HG02623 (cell line): ENCODE measurements at regions not wholly inside any gene's neighbourhood (a gene's known extent, or its start where the extent isn't known, plus 50 kb on each side); places are given as distances from the start of the nearest gene placed in this dataset.

Experiments used
- ATAC-seq: cut with Tn5 transposase; IDR thresholded peaks from one replicate; pipeline ENCODE4 v1.9.1; 2021; ENCODE audit warnings: moderate library complexity; ENCODE audit not compliant: unreplicated experiment

DNA sequence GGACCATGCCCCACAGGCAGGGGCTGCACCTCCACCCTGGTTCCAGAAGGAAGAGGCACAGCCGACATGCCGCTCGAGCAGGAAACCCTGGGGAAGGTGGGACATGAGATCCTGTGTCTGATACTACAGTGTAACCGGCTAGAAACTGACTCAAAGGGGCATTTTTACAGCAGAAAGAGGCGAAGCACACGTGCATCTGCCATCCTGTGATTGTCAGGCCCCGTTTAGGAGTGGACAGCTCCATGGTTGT lies 62.7 kb downstream of the SIK1 start:
- ATAC-seq, result no peak

DNA sequence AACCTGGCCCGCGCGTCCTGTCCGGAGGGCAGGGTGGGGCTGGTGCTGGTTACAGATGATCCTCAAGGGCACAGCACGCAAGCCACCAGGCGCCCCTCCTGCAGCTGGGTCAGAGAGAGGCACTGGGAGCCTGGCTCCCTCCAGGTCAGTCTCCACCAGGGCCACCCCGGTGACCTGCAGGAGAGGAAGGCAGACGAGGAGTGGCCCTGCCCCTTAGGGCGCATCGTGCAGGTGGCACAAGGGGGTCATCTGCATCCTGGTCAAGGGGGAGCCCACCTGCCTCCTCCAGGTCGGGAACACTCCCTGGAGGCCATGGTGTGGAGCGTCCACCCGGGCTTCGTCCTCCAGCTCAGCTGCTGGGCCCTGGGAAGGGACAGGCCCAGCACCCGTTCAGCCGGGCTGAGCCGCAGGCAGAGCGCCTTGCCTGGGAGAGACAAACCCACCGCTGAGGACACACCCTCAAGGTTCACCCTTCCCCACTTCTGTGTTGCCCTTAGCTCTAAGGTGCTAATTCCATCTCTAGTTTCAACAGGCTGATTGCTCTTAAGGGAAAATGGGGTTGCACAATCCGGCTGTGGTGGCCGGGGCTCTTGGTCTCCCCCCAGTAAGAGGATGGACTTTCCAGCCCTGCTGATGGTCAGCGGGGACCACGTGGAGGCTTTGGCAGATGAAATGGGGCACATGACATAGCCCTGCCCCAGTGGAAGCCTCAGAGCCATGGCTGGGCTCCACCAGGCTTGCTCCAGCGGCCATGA lies 63.2 kb downstream of the SIK1 start:
- no peak for ATAC-seq

DNA sequence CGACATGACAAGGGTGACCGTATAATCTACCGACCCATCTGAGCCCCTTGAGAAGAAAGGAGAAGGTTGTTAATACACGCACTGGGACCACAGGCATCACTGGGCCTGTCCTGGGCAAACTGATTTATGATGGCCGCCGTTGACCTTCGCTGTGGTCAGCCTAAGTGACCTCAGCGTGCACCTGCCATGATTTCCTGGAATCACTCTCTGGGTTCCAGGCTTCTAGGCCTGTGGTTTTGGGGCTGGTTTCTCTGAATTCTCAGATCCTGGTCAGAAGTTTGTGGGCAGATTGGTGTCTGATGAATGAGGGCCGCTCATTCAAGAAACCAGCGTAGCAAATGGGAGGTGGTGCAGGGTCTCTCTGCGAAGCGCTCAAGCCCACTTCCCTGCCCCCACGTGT lies 64.0 kb downstream of the SIK1 start:
- ATAC-seq, result no peak

DNA sequence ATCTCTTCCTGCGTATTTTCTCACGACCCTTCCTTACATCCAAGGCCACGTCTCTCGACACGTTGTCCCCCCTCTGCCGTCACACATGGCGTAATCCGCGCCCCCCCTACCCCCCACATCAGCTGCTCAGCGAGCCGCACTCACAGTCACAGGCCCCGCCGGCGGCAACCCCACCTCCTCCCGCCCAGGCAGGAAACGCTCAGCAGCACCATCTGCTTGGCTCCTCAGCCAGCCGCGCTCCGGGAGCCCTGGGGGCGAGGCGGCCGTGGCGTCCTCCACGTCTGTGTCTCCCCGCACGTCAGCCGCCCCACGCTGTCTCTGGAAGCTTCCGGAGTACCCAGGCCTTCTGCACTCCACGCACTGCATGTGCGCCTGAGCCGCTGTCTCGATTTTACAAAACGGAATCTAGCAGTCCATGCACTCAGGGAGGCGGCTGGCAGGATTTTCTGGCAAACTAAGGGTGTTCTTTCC lies 64.6 kb downstream of the SIK1 start:
- no peak for ATAC-seq

DNA sequence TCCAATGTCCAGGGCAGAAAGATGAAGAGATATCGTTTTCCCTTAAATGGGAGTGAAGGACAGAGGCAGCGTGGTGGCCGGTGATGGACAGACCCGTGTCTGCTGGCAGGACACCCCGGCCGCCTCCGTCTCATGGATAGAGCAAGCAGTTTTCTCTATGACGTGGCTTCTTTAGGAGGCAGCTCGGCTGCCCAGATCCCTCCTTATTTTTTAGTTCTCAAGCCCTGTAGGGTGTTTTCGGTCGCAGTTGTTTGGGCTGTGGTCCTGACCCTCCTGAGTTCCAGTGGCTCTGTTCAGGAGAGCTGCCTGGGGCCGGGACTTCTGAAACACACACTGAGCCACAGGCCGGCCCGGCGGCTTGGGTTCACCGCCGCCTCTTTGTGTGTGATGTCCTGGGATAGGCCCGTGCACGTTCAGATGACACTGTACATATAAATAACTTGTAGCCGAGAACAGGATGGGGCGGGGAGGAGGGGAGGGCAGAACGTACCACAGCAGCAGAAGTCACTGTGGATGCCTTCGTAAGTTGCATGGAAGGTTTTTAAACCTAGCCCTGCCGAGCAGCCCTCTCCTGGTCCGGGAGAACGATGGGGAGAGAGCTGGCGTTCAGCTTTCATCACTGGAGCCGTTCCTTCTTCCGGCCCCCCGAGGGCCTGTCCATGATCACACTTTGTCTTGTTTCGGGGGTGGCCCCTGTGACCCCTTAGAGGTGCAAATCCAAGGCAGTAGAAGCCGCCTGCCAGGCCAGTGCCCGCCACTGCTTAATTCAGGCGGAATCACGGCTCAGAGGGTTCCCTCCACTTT lies 65.2 kb downstream of the SIK1 start:
- ATAC-seq, result no peak

DNA sequence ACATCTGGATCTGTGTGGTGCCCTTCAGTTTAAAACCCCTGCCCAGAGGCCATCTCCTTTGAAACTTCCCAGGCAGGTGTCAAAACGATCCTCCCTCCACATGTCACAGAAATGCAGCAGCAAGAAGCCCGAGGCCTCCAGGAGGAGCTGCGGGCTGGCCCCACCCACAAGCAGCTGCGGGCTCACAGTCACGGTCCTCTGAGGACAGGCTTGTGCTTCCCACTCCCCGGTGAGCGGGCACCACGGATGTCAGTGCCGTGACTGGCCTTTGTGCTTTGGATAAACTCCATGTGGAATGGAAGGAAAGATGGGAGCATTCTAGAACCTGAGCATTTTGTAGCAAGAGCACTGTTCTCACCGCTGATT lies 65.8 kb downstream of the SIK1 start:
- no peak for ATAC-seq

DNA sequence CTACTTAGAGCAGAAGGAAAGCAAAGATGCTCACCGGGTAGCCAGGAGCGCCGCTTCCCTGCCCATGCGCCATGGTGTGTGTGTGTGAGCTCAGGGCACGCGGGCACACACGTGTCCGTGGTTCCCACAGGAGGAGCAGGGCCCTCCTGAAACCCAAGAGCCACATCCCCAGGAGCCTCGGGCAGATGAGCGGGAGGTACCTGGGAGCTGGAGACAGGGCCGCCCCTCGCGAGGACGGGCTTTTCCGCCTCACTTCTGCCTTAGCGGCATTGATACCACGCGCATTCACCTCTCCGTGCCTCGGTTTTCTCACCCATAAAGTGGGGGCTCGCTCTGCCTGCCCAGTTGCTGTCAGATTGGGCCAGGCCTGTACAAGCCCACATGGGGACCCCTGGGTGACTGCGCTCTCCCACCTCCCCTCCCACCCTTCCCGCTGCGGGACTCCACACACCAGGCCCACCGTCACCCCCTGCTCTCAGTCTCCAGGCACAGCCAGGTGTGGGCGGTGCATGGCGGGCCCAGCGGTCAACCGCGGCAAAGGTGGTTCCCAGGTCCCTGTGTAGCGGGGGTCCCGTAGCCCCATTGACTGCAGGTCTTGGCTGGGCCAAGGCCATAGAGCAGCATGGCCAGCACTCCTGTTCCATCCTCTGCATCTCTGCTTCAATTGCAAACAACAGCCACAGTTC lies 66.3 kb downstream of the SIK1 start:
- ATAC-seq, result no peak

DNA sequence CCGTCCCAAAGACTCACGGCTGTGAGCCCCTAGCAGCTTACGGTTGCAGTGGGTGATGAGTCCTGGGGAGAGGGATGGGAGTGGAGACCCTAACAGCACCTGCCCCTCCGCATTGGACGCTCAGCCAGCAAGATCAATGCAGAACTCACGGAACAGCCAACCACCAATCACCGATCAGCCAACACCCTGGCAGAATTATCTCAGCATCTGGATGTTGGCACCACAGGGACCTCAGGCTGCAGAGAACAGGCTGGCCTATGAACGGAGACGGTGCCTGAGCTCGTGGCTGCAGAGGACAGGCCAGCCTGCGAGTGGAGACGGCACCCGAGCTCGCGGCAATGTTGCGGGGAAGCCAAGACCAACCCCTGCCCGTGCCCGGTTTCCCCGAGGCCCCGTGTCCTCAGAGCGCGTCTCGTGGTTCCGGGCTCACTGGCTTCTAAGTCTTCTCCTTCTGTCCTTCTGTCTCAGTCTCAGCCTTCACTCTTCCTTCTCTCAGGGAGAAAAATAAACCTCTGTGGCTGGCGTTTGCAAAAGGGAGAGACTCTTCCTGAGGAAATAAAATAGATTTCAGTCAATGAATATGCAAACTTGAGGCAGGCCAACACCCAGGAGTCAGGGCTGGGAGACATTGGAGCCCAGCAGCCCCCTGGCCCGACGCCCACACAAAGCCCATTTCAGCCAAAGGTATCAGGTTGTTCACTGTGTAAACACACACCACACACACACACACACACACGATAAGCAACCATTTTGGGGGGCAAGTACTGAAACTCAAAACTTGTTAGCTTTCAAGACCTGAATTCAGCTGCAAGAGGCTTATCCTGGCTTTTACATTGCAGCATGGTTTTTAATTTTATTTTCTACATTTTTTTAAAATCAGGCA lies 67.8 kb downstream of the SIK1 start:
- ATAC-seq, result no peak

DNA sequence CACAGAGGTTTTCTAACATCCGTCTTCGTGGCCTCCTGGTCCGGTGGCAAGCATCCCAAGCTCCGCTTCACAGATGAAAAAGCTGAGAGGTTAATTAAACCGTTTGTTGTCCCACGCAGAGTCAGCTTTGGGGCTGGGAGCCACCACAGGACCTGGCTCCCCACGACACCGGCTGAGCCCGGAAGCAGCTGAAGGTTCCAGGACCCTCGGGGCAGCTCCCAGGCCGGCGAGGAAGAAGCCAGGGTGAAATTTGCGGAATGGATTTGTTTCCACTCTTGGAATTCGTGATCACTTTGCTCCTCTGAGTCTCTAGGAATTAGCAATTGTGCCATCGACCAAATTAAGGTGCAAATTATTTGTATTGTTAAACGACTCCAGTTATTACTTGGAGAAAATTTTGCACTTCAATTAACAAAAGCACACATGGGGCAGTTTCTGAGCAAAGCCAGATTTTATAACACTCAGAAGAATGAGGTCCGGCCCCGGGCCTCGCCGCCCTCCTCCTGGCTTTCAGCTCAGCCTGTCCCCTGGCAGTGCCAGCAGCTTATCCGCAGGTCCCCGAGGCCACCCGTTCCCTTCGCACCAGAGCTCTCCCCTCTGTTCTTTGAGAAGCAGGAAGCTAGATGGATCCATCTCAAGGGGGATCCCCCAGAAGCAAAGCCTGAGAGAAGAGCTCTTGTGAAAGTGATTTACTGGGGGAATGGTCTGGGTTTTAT lies 69.1 kb downstream of the SIK1 start:
- ATAC-seq, result no peak

DNA sequence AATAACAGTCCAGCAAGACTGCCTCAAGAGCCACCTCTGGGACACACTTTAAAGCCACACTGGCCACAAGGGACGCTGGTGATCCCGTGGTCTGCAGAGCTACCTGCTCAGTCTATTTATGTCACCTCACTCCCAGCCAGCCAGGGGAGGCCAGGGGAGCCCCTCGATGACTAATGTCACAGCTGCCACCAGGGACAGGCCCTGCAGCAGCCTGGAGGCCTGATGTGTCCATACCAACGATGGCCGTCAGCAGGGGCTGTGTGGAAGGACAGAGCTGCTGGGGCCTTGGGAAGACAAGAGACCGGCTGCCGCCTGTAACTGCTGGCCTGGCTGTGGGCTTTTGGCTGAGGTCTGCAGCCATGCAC lies 71.0 kb downstream of the SIK1 start:
- no peak for ATAC-seq

DNA sequence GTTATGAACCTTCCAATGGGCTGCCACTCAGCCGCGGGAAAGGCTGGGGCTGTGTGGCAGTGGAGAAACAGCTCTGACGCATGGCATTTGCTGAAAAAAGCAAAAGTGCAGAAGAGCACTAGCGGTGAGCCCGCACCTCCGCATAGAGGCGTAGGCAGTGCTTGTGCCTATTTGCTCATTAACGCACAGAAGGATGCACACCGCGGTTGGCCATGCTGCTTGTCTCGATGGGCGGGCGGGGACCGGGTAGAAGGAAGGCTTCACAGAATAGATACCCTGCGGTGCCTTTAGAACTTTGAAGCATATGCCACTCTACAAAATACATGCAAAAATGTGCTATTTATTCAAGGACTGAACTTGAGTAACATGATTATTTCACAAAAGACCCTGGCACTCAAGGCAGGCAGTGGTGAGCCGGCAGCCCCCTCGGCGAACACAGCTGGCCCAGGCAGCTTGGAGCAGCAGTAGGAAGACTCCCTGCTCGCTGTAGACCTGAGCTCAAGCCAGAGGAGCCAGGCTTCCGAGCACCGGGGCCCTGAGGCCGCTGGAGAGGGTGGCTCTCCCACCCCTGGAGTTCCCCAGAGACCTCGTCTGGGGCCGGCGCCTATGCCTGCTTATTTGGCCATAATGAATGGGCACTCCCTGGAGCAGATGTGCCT lies 71.5 kb downstream of the SIK1 start:
- no peak for ATAC-seq

DNA sequence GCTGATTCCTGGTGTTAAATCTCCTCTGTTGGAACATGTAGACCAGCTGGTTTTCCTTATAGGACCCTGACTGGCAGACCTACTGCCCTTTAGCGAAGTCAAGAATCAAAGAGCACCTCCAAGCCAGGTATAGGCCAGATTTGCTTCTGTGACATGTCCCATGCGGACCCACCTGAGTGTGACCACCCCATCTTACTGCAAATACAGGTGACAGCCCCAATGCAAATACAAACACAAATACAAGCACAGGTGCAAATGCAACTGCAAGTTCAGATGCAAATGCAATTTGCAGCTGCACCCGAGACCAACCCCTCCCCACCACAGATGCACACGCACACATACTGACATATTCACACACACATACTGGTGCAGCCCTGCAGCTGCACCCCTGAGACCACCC lies 72.3 kb downstream of the SIK1 start:
- ATAC-seq, result no peak

DNA sequence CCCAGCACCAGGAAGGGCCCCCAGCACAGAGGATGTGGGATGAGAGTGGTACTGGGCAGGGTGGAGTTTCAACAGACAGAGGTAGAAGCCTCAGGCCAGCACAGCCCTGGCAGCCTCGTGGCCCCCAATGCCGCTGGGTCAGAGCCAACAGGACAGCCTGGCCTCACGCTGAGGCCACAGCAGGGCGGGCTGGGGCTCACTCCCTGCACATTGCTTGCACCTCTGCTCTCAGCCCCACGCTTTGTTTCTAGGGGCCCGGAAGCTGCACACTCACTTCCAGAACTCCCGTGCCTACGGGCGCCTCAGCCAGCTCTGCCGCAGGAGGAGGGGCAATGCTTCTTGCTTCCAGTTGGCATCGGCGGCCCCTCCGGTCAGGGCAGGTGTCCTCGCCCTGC lies 72.9 kb downstream of the SIK1 start:
- no peak for ATAC-seq

DNA sequence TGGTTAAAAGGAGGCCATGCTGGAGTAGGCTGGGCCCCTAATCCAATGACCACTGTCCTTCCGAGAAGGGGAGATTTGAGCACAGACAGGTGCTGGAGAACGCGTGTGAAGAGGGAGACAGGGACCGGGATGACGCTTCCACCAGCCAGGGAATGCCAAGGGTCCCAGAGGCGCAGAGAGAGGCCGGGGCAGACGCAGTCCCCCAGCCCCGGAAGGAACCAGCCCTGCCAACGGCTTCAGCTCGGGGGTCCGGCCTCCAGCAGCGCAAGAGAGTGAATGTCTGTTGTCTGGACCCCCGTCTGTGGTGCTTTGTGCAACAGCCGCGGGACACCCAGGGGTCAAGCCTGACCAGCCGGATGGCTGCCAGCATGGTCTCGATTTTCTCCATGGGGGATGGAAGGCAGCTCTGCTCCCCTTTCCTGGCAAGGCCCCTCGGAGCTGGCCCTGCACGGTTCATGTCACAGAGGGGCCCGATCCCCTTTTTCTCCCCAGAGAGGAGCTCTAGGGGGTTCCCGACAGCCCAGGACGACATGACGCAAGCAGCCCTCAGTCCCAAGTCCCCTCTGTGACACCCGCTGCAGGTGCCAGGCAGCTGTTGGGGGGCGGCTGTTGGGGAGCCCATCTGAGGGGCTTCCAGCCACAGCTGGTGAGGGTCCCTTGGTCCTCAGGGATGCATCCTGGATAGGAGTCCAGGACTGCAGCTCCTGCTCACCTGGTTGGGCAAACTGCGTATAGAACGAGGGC lies 73.5 kb downstream of the SIK1 start:
- ATAC-seq, result no peak

DNA sequence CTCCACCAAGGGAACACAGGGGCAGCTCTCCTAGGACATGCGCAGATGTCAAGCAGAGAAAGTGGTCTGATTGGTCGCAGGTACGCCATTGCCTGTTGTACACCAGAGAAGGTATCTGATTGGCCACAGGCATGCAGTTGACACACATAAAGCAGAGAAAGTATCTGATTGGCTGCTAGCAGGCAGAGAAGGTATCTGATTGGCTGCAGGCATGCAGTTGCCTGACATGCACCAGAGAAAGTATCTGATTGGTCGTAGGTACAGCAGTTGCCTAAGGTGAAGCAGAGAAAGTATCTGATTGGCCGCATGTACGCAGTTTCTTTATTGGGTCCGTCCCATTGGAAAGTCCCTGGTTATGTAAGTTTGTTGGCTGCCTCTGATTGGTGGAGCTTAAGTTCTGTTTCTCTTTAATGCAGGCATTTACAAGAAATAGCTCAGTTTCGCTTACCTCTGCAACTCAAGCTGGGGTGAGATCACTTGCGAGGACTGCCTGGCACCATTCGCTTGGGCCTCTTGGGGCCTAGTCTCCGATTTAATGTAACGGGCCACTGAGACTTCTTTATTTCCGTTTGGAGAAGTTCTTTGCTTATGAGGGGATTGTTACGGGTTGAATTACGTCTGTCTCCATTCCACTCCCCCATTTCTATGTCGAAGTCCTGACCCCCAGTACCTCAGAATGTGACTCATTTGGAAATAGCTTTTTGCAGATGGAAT lies 74.2 kb downstream of the SIK1 start:
- ATAC-seq, result peak; percentile 56

DNA sequence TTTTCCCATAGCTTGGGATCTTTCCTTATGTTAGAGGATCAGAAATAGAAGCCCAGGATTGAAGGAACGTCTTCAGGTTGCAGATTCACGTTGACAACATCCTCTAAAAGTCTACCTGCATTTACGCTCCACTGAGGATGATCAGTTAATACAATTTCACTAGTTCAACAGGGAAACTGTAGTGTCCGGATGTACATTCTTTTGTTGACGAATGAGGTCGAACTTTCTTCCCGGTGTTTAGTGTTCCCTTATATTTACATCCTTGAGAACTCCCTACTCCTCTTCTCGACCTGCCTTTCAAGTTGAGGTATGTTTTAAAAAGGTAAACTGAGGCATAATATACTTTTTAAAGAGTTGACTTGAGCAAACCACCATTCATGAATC lies 74.8 kb downstream of the SIK1 start:
- no peak for ATAC-seq

DNA sequence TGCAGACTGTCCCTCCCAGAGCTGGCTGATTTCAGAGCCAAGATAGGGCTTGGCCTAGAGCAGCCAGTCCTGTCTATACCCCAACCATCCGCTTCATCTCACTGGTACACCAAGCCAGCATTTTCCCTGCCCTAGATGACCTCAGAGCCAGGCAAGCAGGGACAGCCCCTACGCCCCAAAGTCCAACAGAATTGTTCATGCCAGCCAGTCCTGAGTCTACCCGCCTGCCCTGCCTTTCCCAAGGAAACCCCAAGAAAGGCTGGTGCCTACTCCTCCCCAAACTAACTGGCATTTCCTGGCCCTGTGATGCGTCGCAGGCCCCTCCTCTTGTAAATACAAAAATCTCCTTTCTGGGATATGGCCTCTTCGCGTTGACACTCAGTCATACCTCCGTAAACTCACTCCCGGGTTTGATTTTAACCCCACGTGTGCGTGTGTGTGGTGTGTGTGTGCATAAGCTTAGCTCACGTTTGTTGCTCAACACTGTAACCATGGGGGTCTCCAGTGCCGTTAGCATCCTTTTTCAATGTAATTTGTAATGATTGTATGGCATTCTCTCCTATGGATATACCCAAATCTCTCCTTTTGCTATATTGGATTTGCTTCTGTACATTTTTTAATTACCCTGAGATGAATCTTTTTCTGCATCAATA lies 75.3 kb downstream of the SIK1 start:
- ATAC-seq, result no peak

DNA sequence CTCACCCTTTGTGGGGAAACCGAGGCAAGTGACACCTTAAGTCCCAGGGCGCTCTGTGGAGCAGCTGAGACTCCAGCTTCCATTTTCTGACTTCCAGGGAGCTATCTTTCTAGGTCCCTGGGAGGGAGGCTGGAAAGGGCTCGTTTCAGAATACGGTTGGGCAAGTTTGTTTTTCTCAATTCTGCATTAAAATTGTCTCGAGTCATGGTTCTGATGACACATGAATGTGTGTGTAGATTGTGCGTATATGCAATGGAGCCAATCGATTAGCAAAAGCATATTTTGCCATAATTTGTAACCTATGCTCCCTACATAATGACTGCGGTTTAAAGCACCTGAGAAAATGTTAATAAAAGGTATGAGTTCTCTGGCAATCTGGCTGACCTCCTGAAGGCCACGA lies 77.3 kb downstream of the SIK1 start:
- no peak for ATAC-seq
